HG02852 (cell line): ENCODE measurements at regions not wholly inside any gene's neighbourhood (a gene's known extent, or its start where the extent isn't known, plus 50 kb on each side); places are given as distances from the start of the nearest gene placed in this dataset.

Experiments used
- ATAC-seq: cut with Tn5 transposase; IDR thresholded peaks from one replicate; pipeline ENCODE4 v1.9.1; 2021; ENCODE audit warnings: mild to moderate bottlenecking, moderate library complexity; ENCODE audit not compliant: unreplicated experiment

GRCh38 chr2:196433116-196433515, 206.4 kb upstream of the CCDC150 start:
- no peak for ATAC-seq

- ATAC-seq, result no peak
Measured at GRCh38 chr2:196434217-196434616, 205.3 kb upstream of the CCDC150 start.

- no peak for ATAC-seq
Measured at GRCh38 chr2:196435189-196435588, 204.3 kb upstream of the CCDC150 start.

GRCh38 chr2:196437626-196438025, 201.9 kb upstream of the CCDC150 start:
- ATAC-seq, result no peak

- no peak for ATAC-seq
Measured at GRCh38 chr2:196439760-196440159, 199.8 kb upstream of the CCDC150 start.

- ATAC-seq, result no peak
Measured at GRCh38 chr2:196440413-196440812, 199.1 kb upstream of the CCDC150 start.

GRCh38 chr2:196441527-196441926, 198.0 kb upstream of the CCDC150 start:
- ATAC-seq, result peak; percentile 58

- ATAC-seq, result no peak
Measured at GRCh38 chr2:196442211-196442610, 197.3 kb upstream of the CCDC150 start.

- no peak for ATAC-seq
Measured at GRCh38 chr2:196444442-196444841, 195.1 kb upstream of the CCDC150 start.

- no peak for ATAC-seq
Measured at GRCh38 chr2:196445991-196446390, 193.5 kb upstream of the CCDC150 start.

- ATAC-seq, result peak; percentile 24
Measured at GRCh38 chr2:196448407-196449079, 191.0 kb upstream of the CCDC150 start.

GRCh38 chr2:196449083-196449482, 190.4 kb upstream of the CCDC150 start:
- peak; percentile 89 for ATAC-seq

GRCh38 chr2:196452758-196453157, 186.8 kb upstream of the CCDC150 start:
- no peak for ATAC-seq

- no peak for ATAC-seq
Measured at GRCh38 chr2:196453613-196454047, 185.9 kb upstream of the CCDC150 start.

GRCh38 chr2:196454492-196454891, 185.0 kb upstream of the CCDC150 start:
- ATAC-seq, result no peak

GRCh38 chr2:196459539-196459938, 180.0 kb upstream of the CCDC150 start:
- peak; percentile 76 for ATAC-seq

- no peak for ATAC-seq
Measured at GRCh38 chr2:196463706-196464105, 175.8 kb upstream of the CCDC150 start.

GRCh38 chr2:196464311-196464710, 175.2 kb upstream of the CCDC150 start:
- no peak for ATAC-seq

- ATAC-seq, result no peak
Measured at GRCh38 chr2:196466581-196466980, 172.9 kb upstream of the CCDC150 start.

GRCh38 chr2:196468394-196468793, 171.1 kb upstream of the CCDC150 start:
- ATAC-seq, result no peak

GRCh38 chr2:196473617-196474016, 165.9 kb upstream of the CCDC150 start:
- no peak for ATAC-seq

- ATAC-seq, result no peak
Measured at GRCh38 chr2:196475611-196476010, 163.9 kb upstream of the CCDC150 start.

- ATAC-seq, result no peak
Measured at GRCh38 chr2:196478588-196478987, 160.9 kb upstream of the CCDC150 start.
